ENCODE measurements at regions not wholly inside any gene's neighbourhood (a gene's known extent, or its start where the extent isn't known, plus 50 kb on each side); places are given as distances from the start of the nearest gene placed in this dataset.
A peak's percentile ranks its signal among the peaks of the same experiment; 100 is the strongest.

DNA sequence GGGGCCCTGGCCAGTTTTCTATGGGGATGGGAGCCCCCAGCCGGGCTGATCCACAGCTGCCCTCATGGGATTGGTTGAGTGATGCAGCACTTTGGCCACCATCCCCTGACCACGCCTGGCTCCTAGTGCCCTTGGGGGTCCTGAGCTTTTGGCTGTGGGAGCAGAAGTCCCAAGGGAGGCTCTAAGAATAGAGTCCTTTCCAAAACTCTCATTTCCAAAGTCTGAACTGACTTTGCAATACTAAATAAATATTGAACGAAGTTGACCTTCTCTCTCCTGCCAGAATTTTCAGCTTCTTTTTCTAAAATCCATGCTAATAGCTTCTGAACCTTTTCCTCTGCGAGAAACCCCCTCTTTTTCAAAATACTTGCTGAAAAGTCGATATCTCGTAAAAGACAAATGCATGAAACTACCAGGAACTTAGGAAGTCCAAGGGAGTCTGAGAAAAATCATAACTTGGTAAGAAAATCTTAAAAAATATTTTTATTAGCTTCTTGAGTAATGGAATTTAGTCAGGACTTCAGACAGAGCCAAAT lies 62.7 kb upstream of the IGFBP3 start:
- H3K4me1 ChIP-seq (ENCODE audit: control insufficient read depth in 2 of 2, insufficient read depth in 2 of 2, low read length in 1 of 2): peaks cover 0 to 10% of the 10 kb centered on the region in 2 donors
- WGBS, 2 donors: 67 to 68% methylated on average over 6 of the region's 6 CpGs

DNA sequence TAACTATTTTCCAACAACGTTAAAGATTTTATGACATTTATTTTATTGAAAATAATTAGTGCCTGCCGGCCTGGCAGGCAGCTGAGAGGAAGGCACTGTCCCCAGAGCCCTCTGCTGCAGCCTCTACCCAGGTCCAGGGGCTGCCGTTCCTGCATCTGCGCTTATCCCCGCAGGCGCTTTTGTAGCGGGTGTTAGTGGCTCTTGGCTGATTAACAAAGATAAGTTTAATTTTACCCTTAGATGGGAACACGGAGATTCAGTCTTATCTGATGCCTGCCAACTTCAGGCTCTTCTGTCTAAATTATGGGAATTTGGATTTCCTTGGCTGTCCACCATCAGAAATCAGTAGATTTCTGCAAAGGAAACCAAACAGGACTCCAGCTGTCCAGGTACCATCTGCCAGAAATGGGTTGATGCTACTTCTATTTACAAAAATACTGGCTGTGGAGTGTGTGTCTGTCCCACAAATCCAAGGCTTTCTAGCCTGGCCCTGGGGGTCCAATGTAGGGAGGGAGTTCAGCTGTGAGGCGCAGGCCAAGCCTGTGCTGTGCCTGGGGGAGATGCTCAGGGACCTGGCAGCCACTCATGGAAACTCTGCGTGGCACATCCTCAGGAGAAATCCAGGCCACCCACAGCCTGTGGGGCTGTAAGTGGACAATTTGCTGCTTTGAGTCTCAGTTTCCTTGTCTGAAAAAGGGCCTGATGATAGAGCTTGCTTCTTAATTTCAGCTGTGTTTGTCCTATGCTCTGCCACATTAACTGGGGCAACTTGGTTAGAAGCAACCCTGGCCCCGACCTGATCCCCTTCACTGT lies 62.0 kb upstream of the IGFBP3 start:
- Histone ChIP-seq H3K9me3 (ENCODE audit: control insufficient read depth in 2 of 2, insufficient read depth in 1 of 2, low read depth in 1 of 2, low read length in 1 of 2) (peaks cover 2 to 3% of the 10 kb centered on the region in 2 donors), H3K27ac (ENCODE audit: low read depth in 2 of 2, low read length in 1 of 2) (no peak overlapping the region), H3K4me3 (ENCODE audit: low read depth in 1 of 2, low read length in 2 of 2) (no peak overlapping the region), H3K4me1 (ENCODE audit: control insufficient read depth in 2 of 2, insufficient read depth in 2 of 2, low read length in 1 of 2) (peaks cover 0 to 14% of the 10 kb centered on the region in 2 donors), H3K27me3 (ENCODE audit: control insufficient read depth in 1 of 2, insufficient read depth in 2 of 2, low read length in 2 of 2) (no peaks in the 10 kb centered on the region), H3K36me3 (ENCODE audit: control insufficient read depth in 2 of 2, insufficient read depth in 2 of 2, low read length in 1 of 2) (no peaks in the 10 kb centered on the region)
- WGBS, 2 donors: 76 to 83% methylated on average over 11 of the region's 11 CpGs

More for the DNA sequence above, 62.7 kb upstream of the IGFBP3 start:
- H3K27ac ChIP-seq (ENCODE audit: low read depth in 2 of 2, low read length in 1 of 2): no peak overlapping the region
- H3K27me3 ChIP-seq (ENCODE audit: control insufficient read depth in 1 of 2, insufficient read depth in 2 of 2, low read length in 2 of 2): no peaks in the 10 kb centered on the region
- peaks cover 2 to 3% of the 10 kb centered on the region in 2 donors for H3K9me3 ChIP-seq (ENCODE audit: control insufficient read depth in 2 of 2, insufficient read depth in 1 of 2, low read depth in 1 of 2, low read length in 1 of 2)
- H3K36me3 ChIP-seq (ENCODE audit: control insufficient read depth in 2 of 2, insufficient read depth in 2 of 2, low read length in 1 of 2): no peaks in the 10 kb centered on the region
- no peak overlapping the region for H3K4me3 ChIP-seq (ENCODE audit: low read depth in 1 of 2, low read length in 2 of 2)

DNA sequence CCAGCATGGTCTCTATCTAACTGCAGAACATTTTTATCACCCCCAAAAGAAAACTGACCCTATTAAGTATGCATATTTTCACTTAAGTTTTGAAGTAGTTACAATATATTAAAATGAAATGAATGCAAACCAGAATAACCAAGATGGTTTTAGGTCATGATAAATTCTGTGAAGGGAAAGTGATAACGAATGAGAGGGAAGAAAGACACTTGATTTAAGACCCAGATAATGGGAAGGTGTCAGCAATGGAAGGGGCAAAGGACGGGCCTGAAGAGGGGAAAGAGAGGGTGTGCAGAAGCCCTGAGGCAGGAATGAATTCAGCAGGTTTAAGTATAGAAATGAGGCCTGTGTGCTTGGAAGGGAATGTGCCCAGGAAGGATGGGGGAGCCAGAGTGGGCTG lies 61.1 kb upstream of the IGFBP3 start:
- Histone ChIP-seq H3K27ac (ENCODE audit: low read depth in 2 of 2, low read length in 1 of 2) (no peak overlapping the region), H3K4me1 (ENCODE audit: control insufficient read depth in 2 of 2, insufficient read depth in 2 of 2, low read length in 1 of 2) (peaks cover 0 to 16% of the 10 kb centered on the region in 2 donors), H3K9me3 (ENCODE audit: control insufficient read depth in 2 of 2, insufficient read depth in 1 of 2, low read depth in 1 of 2, low read length in 1 of 2) (peaks cover 0 to 3% of the 10 kb centered on the region in 2 donors), H3K36me3 (ENCODE audit: control insufficient read depth in 2 of 2, insufficient read depth in 2 of 2, low read length in 1 of 2) (no peaks in the 10 kb centered on the region), H3K27me3 (ENCODE audit: control insufficient read depth in 1 of 2, insufficient read depth in 2 of 2, low read length in 2 of 2) (no peaks in the 10 kb centered on the region), H3K4me3 (ENCODE audit: low read depth in 1 of 2, low read length in 2 of 2) (no peak overlapping the region)
- 72 to 88% methylated on average over 2 of the region's 2 CpGs for whole genome bisulfite sequencing, 2 donors

DNA sequence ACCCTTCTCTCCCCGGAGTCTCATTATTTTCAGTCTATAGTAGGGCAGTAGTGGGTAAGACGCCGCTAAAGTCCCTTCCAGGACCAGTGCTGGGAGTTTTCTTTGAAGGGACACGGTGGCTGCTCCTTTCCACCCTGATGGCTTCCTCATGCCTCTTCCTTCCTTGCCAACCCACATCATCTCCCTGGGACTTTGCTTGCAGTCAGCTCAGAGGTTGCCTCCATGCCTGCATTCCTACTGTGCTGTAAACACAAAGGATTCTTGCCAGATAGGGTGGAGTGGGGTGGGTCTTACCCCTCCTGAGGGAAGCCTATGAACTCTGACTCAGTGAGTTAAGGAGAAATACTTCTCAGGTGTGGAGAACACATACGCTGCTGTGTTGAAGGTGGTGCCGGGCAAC lies 59.9 kb upstream of the IGFBP3 start:
- Histone ChIP-seq H3K36me3 (ENCODE audit: control insufficient read depth in 2 of 2, insufficient read depth in 2 of 2, low read length in 1 of 2) (no peaks in the 10 kb centered on the region), H3K9me3 (ENCODE audit: control insufficient read depth in 2 of 2, insufficient read depth in 1 of 2, low read depth in 1 of 2, low read length in 1 of 2) (no peaks in the 10 kb centered on the region), H3K4me1 (ENCODE audit: control insufficient read depth in 2 of 2, insufficient read depth in 2 of 2, low read length in 1 of 2) (peaks cover 0 to 16% of the 10 kb centered on the region in 2 donors), H3K27ac (ENCODE audit: low read depth in 2 of 2, low read length in 1 of 2) (no peak overlapping the region), H3K27me3 (ENCODE audit: control insufficient read depth in 1 of 2, insufficient read depth in 2 of 2, low read length in 2 of 2) (no peaks in the 10 kb centered on the region), H3K4me3 (ENCODE audit: low read depth in 1 of 2, low read length in 2 of 2) (no peak overlapping the region)
- 88 to 91% methylated on average over 6 of the region's 6 CpGs for WGBS, 2 donors

DNA sequence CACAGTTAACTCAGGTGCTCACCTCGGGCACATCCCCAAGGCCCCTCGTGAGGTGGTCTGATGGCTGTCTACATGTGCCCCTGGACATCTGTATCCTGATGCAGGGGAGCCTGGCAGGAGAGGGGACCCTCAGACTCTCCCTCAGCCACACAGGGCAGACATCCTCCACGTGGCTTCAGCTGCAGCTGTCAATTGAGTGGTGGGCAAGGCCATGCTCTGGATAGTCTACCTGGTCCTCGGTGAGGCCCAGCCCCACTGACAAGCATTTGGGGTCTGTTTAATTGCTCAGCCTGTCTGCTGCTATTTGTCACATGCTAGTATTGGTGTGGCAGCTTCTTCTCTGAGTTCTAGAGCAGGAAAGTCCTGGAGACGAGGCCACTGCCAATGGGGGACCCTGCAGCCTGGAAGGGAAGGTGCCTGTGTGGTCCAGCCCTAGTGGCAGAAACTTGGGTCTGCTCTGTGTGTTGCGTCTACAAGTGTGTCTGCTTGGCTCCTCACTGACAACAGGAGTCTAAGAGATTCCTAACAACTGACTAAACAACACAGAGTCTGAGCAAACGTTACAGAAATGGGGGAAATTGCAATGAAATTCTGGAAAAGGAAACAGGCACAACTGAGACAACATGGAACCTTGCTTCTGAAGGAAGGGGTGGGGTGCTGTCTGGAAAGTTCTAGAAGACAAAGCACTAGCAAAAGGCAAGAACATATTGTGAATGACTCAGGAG lies 59.3 kb upstream of the IGFBP3 start:
- WGBS, 2 donors: 77 to 79% methylated on average over 7 of the region's 7 CpGs
- no peaks in the 10 kb centered on the region for H3K9me3 ChIP-seq (ENCODE audit: control insufficient read depth in 2 of 2, insufficient read depth in 1 of 2, low read depth in 1 of 2, low read length in 1 of 2)
- no peaks in the 10 kb centered on the region for H3K27me3 ChIP-seq (ENCODE audit: control insufficient read depth in 1 of 2, insufficient read depth in 2 of 2, low read length in 2 of 2)
- H3K27ac ChIP-seq (ENCODE audit: low read depth in 2 of 2, low read length in 1 of 2): no peak overlapping the region
- no peak overlapping the region for H3K4me3 ChIP-seq (ENCODE audit: low read depth in 1 of 2, low read length in 2 of 2)
- peaks cover 0 to 16% of the 10 kb centered on the region in 2 donors for H3K4me1 ChIP-seq (ENCODE audit: control insufficient read depth in 2 of 2, insufficient read depth in 2 of 2, low read length in 1 of 2)
- no peaks in the 10 kb centered on the region for H3K36me3 ChIP-seq (ENCODE audit: control insufficient read depth in 2 of 2, insufficient read depth in 2 of 2, low read length in 1 of 2)

DNA sequence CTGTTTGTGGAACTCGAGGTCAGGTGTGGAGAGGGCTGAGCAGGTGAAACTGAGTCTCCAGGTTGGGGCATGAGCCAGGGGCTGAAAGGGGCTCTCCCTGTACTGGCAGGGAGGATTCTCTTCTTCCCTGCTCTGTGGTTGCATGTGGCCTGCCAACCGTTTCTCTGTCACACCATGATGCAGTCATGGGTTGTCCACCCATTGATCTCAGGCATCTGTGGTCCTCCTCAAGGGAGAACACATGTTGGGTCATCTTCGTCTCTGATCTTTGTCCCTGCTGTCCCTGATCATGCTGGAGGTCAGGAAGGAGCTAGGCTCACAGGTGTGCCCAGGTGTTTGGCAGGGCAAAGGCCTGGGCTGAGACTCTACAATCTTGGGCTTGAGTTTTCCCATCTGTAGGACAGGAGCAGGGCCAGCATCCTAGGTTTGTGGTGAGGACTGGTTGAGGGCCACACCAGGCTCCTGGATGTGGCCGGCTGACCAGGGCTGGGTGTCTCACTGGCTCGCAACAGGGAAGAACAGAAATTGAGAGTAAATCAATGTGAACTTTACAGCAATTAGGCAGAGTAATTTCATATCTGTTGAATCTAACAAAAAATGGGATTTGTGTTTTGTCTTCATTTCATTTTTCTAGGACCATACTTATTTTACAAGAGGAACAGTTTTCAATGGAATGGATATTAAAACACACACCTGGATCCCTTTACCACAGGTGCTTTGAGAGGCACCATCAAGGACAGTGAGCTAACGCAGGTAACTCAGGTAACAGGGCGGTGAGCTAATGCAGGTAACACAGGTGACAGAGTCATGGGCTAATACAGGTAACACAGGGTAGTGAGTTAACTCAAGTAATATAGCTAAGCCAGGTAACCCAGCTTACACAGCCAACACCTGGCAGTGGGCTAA lies 58.5 kb upstream of the IGFBP3 start:
- Histone ChIP-seq H3K9me3 (ENCODE audit: control insufficient read depth in 2 of 2, insufficient read depth in 1 of 2, low read depth in 1 of 2, low read length in 1 of 2) (no peaks in the 10 kb centered on the region), H3K36me3 (ENCODE audit: control insufficient read depth in 2 of 2, insufficient read depth in 2 of 2, low read length in 1 of 2) (no peaks in the 10 kb centered on the region), H3K4me1 (ENCODE audit: control insufficient read depth in 2 of 2, insufficient read depth in 2 of 2, low read length in 1 of 2) (peaks cover 0 to 20% of the 10 kb centered on the region in 2 donors), H3K4me3 (ENCODE audit: low read depth in 1 of 2, low read length in 2 of 2) (no peak overlapping the region), H3K27ac (ENCODE audit: low read depth in 2 of 2, low read length in 1 of 2) (no peak overlapping the region), H3K27me3 (ENCODE audit: control insufficient read depth in 1 of 2, insufficient read depth in 2 of 2, low read length in 2 of 2) (no peaks in the 10 kb centered on the region)
- WGBS, 2 donors: 77 to 90% methylated on average over 7 of the region's 7 CpGs

DNA sequence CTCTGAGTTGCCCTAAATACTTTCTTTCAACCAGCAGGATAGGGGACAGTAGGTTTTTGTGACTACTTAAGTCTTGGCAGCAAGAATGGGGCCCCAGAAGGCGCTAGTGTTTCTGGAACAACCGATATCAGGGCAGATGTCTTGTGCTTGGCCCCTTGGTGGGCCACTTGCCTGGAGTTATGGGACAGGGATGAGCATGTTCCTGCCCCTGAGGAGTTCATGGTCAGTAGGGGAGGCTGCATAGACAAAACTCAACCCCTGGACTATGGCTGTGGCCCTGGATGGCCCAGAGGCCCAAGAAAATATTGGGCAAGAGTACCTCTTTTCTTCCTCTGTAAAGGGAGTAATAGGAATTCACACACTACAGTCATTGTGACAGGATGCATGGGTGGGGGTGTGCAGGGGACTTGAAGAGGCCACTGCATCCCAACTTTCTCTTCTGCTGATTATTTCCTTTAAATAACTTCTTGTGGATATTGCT lies 57.7 kb upstream of the IGFBP3 start:
- Histone ChIP-seq H3K4me1 (ENCODE audit: control insufficient read depth in 2 of 2, insufficient read depth in 2 of 2, low read length in 1 of 2) (peaks cover 0 to 20% of the 10 kb centered on the region in 2 donors), H3K27me3 (ENCODE audit: control insufficient read depth in 1 of 2, insufficient read depth in 2 of 2, low read length in 2 of 2) (no peaks in the 10 kb centered on the region), H3K36me3 (ENCODE audit: control insufficient read depth in 2 of 2, insufficient read depth in 2 of 2, low read length in 1 of 2) (no peaks in the 10 kb centered on the region), H3K4me3 (ENCODE audit: low read depth in 1 of 2, low read length in 2 of 2) (no peak overlapping the region), H3K9me3 (ENCODE audit: control insufficient read depth in 2 of 2, insufficient read depth in 1 of 2, low read depth in 1 of 2, low read length in 1 of 2) (no peaks in the 10 kb centered on the region), H3K27ac (ENCODE audit: low read depth in 2 of 2, low read length in 1 of 2) (peak overlapping the region; percentile 67)
- 27 to 45% methylated on average over 2 of the region's 2 CpGs for WGBS, 2 donors

DNA sequence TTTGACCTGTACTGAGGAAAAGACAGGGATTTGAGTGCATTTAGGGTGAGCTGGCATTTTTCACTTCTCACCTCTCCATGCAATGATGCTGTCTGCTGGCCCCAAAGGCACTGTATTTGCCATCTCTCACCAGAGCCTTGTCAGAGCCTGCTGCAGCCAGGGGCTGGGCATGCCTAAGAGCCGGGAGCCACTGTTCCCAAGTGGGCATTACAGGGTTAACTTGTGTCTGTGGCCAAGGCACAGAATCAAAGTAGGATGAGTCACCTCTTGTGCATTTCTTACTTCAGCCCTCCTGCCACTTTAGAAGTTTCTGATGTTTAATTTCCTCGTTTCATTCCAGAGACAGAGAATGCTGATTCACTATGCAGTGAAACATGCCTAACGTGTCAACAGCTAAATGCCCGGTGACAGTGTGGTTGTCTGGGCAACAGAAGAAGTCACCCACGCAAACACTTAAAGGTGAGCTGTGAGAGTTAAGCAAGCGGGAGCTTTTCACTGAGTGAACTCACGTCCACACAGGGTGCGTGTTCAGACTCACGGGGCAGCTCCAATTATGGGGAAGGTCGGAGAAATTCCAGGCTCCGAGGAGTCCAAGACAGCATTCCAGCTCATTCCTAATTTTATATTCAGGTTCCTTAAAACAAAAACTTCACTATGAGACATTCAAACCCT lies 57.1 kb upstream of the IGFBP3 start:
- H3K27ac ChIP-seq (ENCODE audit: low read depth in 2 of 2, low read length in 1 of 2): peak overlapping the region; percentile 67 to 78

More for the DNA sequence above, 57.1 kb upstream of the IGFBP3 start:
- Histone ChIP-seq H3K9me3 (ENCODE audit: control insufficient read depth in 2 of 2, insufficient read depth in 1 of 2, low read depth in 1 of 2, low read length in 1 of 2) (no peaks in the 10 kb centered on the region), H3K27me3 (ENCODE audit: control insufficient read depth in 1 of 2, insufficient read depth in 2 of 2, low read length in 2 of 2) (no peaks in the 10 kb centered on the region), H3K36me3 (ENCODE audit: control insufficient read depth in 2 of 2, insufficient read depth in 2 of 2, low read length in 1 of 2) (no peaks in the 10 kb centered on the region), H3K4me3 (ENCODE audit: low read depth in 1 of 2, low read length in 2 of 2) (no peak overlapping the region), H3K4me1 (ENCODE audit: control insufficient read depth in 2 of 2, insufficient read depth in 2 of 2, low read length in 1 of 2) (peaks cover 0 to 20% of the 10 kb centered on the region in 2 donors)
- 14% methylated on average over 11 of the region's 11 CpGs for WGBS, 2 donors

All from esophagus (tissue), 2 donors.